ENCODE measurements at regions not wholly inside any gene's neighbourhood (a gene's known extent, or its start where the extent isn't known, plus 50 kb on each side); places are given as distances from the start of the nearest gene placed in this dataset.

DNA sequence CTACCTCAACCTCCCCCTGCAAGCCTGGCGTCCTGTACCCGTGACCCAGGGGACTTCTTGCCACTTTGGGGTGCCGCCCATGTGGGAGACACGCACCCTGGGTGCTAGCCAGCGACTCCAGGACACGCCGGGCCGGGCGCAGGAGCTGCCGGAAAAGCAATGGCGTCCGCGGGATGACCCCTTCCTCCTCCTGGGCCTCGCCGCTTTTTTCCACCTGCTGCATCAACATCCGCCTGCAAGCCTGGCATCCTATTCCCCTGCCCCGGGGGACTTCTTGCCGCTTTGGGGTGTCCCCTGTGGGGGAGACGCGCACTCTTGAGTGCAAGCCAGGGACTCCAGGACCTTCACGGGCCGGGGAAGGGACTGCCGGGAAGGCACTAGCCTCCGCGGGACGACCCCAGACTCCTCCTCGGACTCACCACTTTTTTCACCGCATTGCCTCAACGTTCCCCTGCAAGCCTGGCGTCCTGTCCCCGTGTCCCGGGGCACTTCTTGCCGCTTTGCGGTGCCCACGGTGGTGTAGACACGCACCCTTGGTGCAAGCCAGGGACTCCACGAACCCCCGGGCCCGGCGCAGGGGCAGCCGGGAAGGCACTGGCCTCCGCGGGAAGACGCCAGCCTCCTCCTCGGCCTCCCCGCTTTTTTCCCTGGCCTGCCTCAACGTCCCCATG, 237.8 kb downstream of the TUBA3C start:
- TF ChIP-seq GLIS3 (CRISPR knock-in tag; IDR thresholded peaks at IDR 0.05) (no peak), SNAI2 (CRISPR knock-in tag; IDR thresholded peaks at IDR 0.05) (no peak), PPARA (CRISPR knock-in tag; IDR thresholded peaks at IDR 0.05; ENCODE audit: borderline replicate concordance) (no peak), OSR1 (CRISPR knock-in tag; IDR thresholded peaks at IDR 0.05) (no peak), ARNTL (CRISPR knock-in tag; IDR thresholded peaks at IDR 0.05; ENCODE audit: borderline replicate concordance, low read depth) (no peak), ZNF565 (CRISPR knock-in tag; conservative IDR thresholded peaks at IDR 0.05; ENCODE audit: low read depth) (no peak), ZNF8 (CRISPR knock-in tag; IDR thresholded peaks at IDR 0.05) (no peak), ZFP3 (CRISPR knock-in tag; IDR thresholded peaks at IDR 0.05) (no peak), ZC3H10 (CRISPR knock-in tag; IDR thresholded peaks at IDR 0.05) (no peak), ESRRG (CRISPR knock-in tag; IDR thresholded peaks at IDR 0.05) (no peak), CSDC2 (CRISPR knock-in tag; IDR thresholded peaks at IDR 0.05) (no peak), TOX (CRISPR knock-in tag; IDR thresholded peaks at IDR 0.05; ENCODE audit: borderline replicate concordance) (no peak), ISL1 (CRISPR knock-in tag; IDR thresholded peaks at IDR 0.05) (no peak), ZFP30 (CRISPR knock-in tag; IDR thresholded peaks at IDR 0.05) (no peak), ZNF70 (CRISPR knock-in tag; IDR thresholded peaks at IDR 0.05) (no peak), RARB (CRISPR knock-in tag; IDR thresholded peaks at IDR 0.05) (no peak)
- TF ChIP-seq, protein P1, sequence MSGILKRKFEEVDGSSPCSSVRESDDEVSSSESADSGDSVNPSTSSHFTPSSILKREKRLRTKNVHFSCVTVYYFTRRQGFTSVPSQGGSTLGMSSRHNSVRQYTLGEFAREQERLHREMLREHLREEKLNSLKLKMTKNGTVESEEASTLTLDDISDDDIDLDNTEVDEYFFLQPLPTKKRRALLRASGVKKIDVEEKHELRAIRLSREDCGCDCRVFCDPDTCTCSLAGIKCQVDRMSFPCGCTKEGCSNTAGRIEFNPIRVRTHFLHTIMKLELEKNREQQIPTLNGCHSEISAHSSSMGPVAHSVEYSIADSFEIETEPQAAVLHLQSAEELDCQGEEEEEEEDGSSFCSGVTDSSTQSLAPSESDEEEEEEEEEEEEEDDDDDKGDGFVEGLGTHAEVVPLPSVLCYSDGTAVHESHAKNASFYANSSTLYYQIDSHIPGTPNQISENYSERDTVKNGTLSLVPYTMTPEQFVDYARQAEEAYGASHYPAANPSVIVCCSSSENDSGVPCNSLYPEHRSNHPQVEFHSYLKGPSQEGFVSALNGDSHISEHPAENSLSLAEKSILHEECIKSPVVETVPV (CRISPR knock-in tag; IDR thresholded peaks at IDR 0.05) = no peak
- TF ChIP-seq, protein P2, sequence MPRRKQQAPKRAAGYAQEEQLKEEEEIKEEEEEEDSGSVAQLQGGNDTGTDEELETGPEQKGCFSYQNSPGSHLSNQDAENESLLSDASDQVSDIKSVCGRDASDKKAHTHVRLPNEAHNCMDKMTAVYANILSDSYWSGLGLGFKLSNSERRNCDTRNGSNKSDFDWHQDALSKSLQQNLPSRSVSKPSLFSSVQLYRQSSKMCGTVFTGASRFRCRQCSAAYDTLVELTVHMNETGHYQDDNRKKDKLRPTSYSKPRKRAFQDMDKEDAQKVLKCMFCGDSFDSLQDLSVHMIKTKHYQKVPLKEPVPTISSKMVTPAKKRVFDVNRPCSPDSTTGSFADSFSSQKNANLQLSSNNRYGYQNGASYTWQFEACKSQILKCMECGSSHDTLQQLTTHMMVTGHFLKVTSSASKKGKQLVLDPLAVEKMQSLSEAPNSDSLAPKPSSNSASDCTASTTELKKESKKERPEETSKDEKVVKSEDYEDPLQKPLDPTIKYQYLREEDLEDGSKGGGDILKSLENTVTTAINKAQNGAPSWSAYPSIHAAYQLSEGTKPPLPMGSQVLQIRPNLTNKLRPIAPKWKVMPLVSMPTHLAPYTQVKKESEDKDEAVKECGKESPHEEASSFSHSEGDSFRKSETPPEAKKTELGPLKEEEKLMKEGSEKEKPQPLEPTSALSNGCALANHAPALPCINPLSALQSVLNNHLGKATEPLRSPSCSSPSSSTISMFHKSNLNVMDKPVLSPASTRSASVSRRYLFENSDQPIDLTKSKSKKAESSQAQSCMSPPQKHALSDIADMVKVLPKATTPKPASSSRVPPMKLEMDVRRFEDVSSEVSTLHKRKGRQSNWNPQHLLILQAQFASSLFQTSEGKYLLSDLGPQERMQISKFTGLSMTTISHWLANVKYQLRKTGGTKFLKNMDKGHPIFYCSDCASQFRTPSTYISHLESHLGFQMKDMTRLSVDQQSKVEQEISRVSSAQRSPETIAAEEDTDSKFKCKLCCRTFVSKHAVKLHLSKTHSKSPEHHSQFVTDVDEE (CRISPR knock-in tag; IDR thresholded peaks at IDR 0.05) = no peak
- ATAC-seq = no peak

DNA sequence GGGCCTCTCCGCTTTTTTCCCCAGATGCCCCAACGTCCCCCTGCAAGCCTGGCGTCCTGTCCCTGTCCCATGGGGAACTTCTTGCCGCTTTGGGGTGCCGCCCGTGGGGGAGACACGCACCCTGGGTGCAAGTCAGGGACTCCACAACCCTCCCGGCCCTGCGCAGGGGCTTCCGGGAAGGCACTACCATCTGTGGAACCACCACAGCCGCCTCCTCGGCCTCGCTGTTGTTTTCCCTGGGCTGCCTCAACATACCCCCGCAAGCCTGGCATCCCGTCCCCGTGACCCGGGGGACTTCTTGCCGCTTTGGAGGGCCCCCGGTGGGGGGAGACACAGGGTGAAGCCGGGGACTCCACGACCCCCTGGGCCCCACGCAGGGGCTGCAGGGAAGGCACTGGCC, 238.4 kb downstream of the TUBA3C start:
- TF ChIP-seq BACH2 (CRISPR knock-in tag; IDR thresholded peaks at IDR 0.05; ENCODE audit: borderline replicate concordance) (no peak), TCF4 (CRISPR knock-in tag; IDR thresholded peaks at IDR 0.05; ENCODE audit: borderline replicate concordance) (no peak), ZFP30 (CRISPR knock-in tag; IDR thresholded peaks at IDR 0.05) (no peak), OSR1 (CRISPR knock-in tag; IDR thresholded peaks at IDR 0.05) (no peak)
- TF ChIP-seq, protein P2 (CRISPR knock-in tag; IDR thresholded peaks at IDR 0.05) = no peak
- ATAC-seq = no peak

DNA sequence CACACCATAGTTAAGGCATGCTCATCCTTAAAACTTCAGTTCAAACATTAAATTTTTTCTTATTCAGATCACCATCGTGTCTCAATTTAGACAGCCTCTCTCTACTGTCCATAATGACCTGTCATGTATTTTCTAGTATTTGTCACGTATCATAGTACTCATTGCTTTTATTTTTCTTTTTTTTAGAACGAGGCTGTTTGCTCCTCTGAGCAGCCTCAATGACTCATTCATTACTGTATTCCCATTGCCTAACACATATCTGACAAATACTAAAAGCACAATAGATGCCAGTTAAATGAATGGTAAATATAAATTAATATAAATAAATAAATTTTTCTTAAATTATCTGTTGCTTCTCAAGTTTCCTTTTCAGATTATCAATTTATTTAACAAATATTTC, 245.5 kb downstream of the TUBA3C start:
- TF ChIP-seq TOX (CRISPR knock-in tag; IDR thresholded peaks at IDR 0.05; ENCODE audit: borderline replicate concordance) (no peak), CSDC2 (CRISPR knock-in tag; IDR thresholded peaks at IDR 0.05) (no peak), ESRRG (CRISPR knock-in tag; IDR thresholded peaks at IDR 0.05) (no peak), GLIS3 (CRISPR knock-in tag; IDR thresholded peaks at IDR 0.05) (no peak), ZFP3 (CRISPR knock-in tag; IDR thresholded peaks at IDR 0.05) (no peak), ISL1 (CRISPR knock-in tag; IDR thresholded peaks at IDR 0.05) (no peak), RARB (CRISPR knock-in tag; IDR thresholded peaks at IDR 0.05) (no peak)
- TF ChIP-seq, protein P2 (CRISPR knock-in tag; IDR thresholded peaks at IDR 0.05) = no peak
- ATAC-seq = no peak
